22Rv1 (cell line): ENCODE measurements at regions not wholly inside any gene's neighbourhood (a gene's known extent, or its start where the extent isn't known, plus 50 kb on each side); places are given as distances from the start of the nearest gene placed in this dataset.

Experiments
- CTCF ChIP-seq: fragments of 450-650 bp; IDR thresholded peaks from 2 replicates; pipeline ENCODE4 v1.5.1; 2017; ENCODE audit warnings: mild to moderate bottlenecking
- ZFX ChIP-seq: fragments of 450-650 bp; IDR thresholded peaks from 2 replicates; pipeline ENCODE4 v1.6.1; 2017; ENCODE audit warnings: antibody characterized with exemption, borderline replicate concordance

DNA sequence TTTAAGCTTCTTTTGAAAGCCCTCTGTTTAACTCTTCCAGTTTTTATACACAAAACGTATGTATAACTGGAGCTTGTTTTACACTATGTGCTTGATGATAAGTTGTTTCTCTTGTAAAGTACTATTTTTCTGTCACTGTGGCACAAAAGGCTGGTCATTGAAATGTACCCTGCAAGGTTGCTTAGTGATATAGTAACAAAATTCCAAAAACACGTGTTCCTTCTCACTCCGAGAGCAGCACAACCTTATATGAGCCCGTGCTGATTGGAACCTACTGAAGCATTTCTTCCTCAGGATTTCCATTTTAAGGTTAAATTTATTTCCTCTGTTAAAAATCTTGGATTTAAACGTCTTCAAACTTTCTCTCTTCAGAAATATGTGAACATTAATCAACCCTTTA, 772.9 kb upstream of the TENM3 start:
- TF ChIP-seq CTCF: no peak
- no peak for TF ChIP-seq ZFX
